ENCODE measurements at regions not wholly inside any gene's neighbourhood (a gene's known extent, or its start where the extent isn't known, plus 50 kb on each side); places are given as distances from the start of the nearest gene placed in this dataset.

- CTCF ChIA-PET (ENCODE audit: low intra/inter-chr PET ratio, low total read pairs): no interaction called here
- in situ Hi-C loops (cut with HindIII; ENCODE audit: extremely low pct_ligation_motif_present, low pct_unique_long_range_greater_than_20kb): no loop called here
- no peaks in the 10 kb centered on the region for H4K20me1 ChIP-seq (ENCODE audit: insufficient read depth, low read length)
- DNase-seq (ENCODE audit: low spot score) (no peak), FAIRE-seq (no peak), ATAC-seq (no peak)
- no peaks in the 10 kb centered on the region for H3K79me2 ChIP-seq (ENCODE audit: insufficient read depth, low read length)
- H3K4me2 ChIP-seq (ENCODE audit: low read depth, low read length): no peak overlapping the region
- no peak overlapping the region for H3K9ac ChIP-seq (ENCODE audit: insufficient read depth, low read depth, low read length)
- no peak overlapping the region for H3K27ac ChIP-seq (ENCODE audit: extremely low read length, insufficient read depth, low read length)
- no peak for TF ChIP-seq CBFB (CRISPR knock-in tag; IDR thresholded peaks at IDR 0.05)
- TF ChIP-seq PREB (CRISPR knock-in tag; IDR thresholded peaks at IDR 0.05): no peak
- TF ChIP-seq CEBPG (CRISPR knock-in tag; IDR thresholded peaks at IDR 0.05): no peak
- TF ChIP-seq ZNF207 (IDR thresholded peaks at IDR 0.05; ENCODE audit: borderline replicate concordance): no peak
- TF ChIP-seq ZNF142 (CRISPR knock-in tag; IDR thresholded peaks at IDR 0.05): no peak
- no peaks in the 10 kb centered on the region for H3K4me1 ChIP-seq (ENCODE audit: insufficient read depth, low read length)
- POLR2A ChIA-PET: no interaction called here
- no peaks in the 10 kb centered on the region for H3K9me3 ChIP-seq (ENCODE audit: low read length)
- intact Hi-C loops (cut with micrococcal nuclease; ENCODE audit: unreplicated experiment): no loop called here
- H2AFZ ChIP-seq (ENCODE audit: low read length): no peak overlapping the region
- H3K36me3 ChIP-seq (replicated peaks in 1 of 2; ENCODE audit: control insufficient read depth in 1 of 2, insufficient read depth in 2 of 2, low read length in 2 of 2): no peaks in the 10 kb centered on the region
- H3K27me3 ChIP-seq (ENCODE audit: control insufficient read depth in 1 of 2, insufficient read depth in 2 of 2, low read length in 2 of 2): peaks cover 0 to 14% of the 10 kb centered on the region in 2 experiments; a peak in 4 of 5 replicates
- no TSS peak for BruUV-seq (replicated peaks)
- WGBS (ENCODE audit: low lambda C conversion rate): 31% methylated on average over 1 of the region's 1 CpG
- H3K4me3 ChIP-seq (replicated peaks in 1 of 3; ENCODE audit: insufficient read depth in 1 of 3, low read depth in 2 of 3, low read length in 3 of 3): no peak overlapping the region
Measured at GRCh38 chr6:40946738-40947301, 92.2 kb downstream of the UNC5CL start.
